NB4 (cell line): ENCODE measurements at regions not wholly inside any gene's neighbourhood (a gene's known extent, or its start where the extent isn't known, plus 50 kb on each side); places are given as distances from the start of the nearest gene placed in this dataset.
"Not testable (repeated sequence)": the region's sequence is repeated elsewhere in the genome, so short reads cannot be mapped to it uniquely, and the experiment has no call there.

ENCODE experiments used
- DNase-seq: peaks from one replicate; pipeline ENCODE4 v3.0.0; 2010; ENCODE audit warnings: low read depth
- H3K4me3 ChIP-seq: one replicate; pipeline ENCODE4 v1.5.1; 2011; ENCODE audit warnings: mild to moderate bottlenecking, low read depth, low read length, moderate library complexity
- MAX ChIP-seq: IDR thresholded peaks from 2 replicates; pipeline ENCODE4 v1.6.1; 2011; ENCODE audit warnings: low read depth, low read length
- MYC ChIP-seq: IDR thresholded peaks from 2 replicates; pipeline ENCODE4 v1.6.1; 2011; ENCODE audit warnings: low read depth, low read length
- POLR2A ChIP-seq: IDR thresholded peaks from 2 replicates; pipeline ENCODE4 v1.6.1; 2011; ENCODE audit warnings: mild to moderate bottlenecking; ENCODE audit not compliant: insufficient read length; ENCODE audit errors: extremely low read depth
- TF ChIP-seq, protein P1 (sequence below): IDR thresholded peaks from one replicate; pipeline ENCODE4 v1.5.1; 2012; ENCODE audit warnings: low read depth, low read length

GRCh38 chr12:75945581-75945980 lies 86.0 kb downstream of the PHLDA1 start:
- no peak overlapping the region for H3K4me3 ChIP-seq
- TF ChIP-seq, protein P1, sequence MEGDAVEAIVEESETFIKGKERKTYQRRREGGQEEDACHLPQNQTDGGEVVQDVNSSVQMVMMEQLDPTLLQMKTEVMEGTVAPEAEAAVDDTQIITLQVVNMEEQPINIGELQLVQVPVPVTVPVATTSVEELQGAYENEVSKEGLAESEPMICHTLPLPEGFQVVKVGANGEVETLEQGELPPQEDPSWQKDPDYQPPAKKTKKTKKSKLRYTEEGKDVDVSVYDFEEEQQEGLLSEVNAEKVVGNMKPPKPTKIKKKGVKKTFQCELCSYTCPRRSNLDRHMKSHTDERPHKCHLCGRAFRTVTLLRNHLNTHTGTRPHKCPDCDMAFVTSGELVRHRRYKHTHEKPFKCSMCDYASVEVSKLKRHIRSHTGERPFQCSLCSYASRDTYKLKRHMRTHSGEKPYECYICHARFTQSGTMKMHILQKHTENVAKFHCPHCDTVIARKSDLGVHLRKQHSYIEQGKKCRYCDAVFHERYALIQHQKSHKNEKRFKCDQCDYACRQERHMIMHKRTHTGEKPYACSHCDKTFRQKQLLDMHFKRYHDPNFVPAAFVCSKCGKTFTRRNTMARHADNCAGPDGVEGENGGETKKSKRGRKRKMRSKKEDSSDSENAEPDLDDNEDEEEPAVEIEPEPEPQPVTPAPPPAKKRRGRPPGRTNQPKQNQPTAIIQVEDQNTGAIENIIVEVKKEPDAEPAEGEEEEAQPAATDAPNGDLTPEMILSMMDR = no peak
- TF ChIP-seq MAX (no peak), POLR2A (no peak), MYC (no peak)

DNA sequence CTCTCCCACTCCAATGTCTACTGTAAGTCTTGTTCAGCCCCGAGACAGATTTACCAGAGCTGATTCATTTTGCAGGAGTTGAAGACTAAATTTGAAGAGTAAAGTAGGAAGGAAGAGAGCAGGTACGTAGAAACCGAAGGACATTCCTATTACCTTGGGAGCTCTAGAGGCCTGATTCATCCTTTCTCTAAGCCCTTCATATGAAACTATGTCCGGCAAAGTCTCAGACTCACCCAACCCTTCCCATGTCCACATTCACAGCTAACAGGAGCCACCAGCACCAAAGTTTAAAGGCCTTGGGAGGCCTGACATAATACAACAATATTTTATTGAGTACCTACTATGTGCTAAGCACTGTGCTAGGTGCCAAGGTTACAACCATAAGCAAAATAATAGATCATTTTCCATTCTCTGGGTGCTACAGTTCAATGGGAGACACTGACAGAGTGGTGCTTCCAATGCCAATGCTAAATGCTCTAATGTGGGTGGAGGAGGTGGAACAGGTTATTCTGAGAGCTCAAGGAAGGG lies 86.6 kb downstream of the PHLDA1 start:
- no peak for DNase-seq
- H3K4me3 ChIP-seq = no peak overlapping the region
- TF ChIP-seq POLR2A (no peak), MAX (no peak), MYC (no peak)
- TF ChIP-seq, protein P1 = no peak

More at GRCh38 chr12:75945581-75945980, 86.0 kb downstream of the PHLDA1 start:
- no peak for DNase-seq

DNA sequence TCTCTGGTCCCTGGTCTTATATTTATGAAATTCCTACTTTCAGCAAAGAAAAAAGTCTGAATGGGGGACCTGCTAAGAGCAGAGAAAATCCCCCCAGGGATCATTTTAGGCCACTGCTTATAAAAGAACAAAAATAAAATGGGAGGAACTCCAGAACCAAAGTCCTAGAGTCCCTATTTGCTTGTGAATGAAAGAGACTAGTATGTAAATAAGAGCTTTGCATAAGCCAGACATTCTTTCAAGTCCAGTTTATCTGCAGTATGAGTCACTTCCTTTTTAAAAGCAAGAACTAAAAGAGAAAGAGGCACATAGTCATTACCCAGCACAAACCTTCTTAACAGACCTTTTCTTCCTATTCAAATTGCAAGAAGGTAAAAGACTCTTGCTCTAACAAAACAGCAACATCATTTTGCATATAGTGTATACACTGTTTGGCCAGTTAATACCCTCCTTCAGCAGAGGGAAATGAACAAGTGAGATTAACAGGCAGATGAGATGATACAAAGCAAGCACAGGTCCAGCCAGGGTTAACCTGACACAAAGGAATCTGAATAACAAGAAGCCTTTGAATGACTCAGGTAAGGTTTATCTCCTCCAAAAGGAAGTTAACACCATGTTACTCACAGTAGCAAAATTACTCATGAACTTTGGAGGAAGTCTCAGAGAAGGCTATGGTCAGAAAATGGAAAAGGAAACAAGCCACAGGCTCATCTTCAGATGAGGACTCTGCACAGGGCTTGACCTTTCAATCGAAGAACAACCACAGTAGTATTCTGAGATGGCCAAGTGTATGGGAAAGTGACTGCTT lies 87.3 kb downstream of the PHLDA1 start:
- H3K4me3 ChIP-seq = no peak overlapping the region
- peak; percentile 82 for DNase-seq
- TF ChIP-seq, protein P1 = no peak
- no peak for TF ChIP-seq POLR2A
- no peak for TF ChIP-seq MAX
- TF ChIP-seq MYC = no peak

- no peak for TF ChIP-seq POLR2A
- no peak for TF ChIP-seq MYC
- TF ChIP-seq, protein P1 = no peak
- no peak for TF ChIP-seq MAX
- H3K4me3 ChIP-seq = no peak overlapping the region
- peak; percentile 23 for DNase-seq
Measured at GRCh38 chr12:75943730-75944096, 87.9 kb downstream of the PHLDA1 start.

DNA sequence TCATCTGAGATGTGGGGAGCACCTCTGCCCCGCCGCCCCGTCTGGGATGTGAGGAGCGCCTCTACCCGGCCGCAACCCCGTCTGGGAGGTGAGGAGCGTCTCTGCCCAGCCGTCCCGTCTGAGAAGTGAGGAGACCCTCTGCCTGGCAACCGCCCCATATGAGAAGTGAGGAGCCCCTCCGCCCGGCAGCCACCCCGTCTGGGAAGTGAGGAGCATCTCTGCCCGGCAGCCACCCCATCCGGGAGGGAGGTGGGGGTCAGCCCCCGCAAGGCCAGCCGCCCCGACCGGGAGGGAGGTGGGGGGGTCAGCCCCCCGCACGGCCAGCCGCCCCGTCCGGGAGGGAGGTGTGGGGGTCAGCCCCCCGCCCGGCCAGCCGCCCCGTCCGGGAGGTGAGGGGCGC lies 89.9 kb downstream of the PHLDA1 start:
- not testable (repeated sequence) for H3K4me3 ChIP-seq, DNase-seq

- no peak overlapping the region for H3K4me3 ChIP-seq
- TF ChIP-seq POLR2A (no peak), MYC (no peak), MAX (no peak)
- TF ChIP-seq, protein P1 = no peak
- DNase-seq = no peak
Measured at GRCh38 chr12:75939016-75939642, 92.4 kb downstream of the PHLDA1 start.
